Keratinocyte (primary cell): ENCODE measurements at regions not wholly inside any gene's neighbourhood (a gene's known extent, or its start where the extent isn't known, plus 50 kb on each side); places are given as distances from the start of the nearest gene placed in this dataset.

ENCODE experiments used
- CTCF ChIP-seq, 3 experiments: IDR thresholded peaks in 1 of 3; conservative IDR thresholded peaks in 1 of 3; optimal IDR thresholded peaks in 1 of 3; 2 replicates in 2 of 3; 3 replicates in 1 of 3; pipeline versions ENCODE3 to v1.5.1; 2011; ENCODE audit warnings: low read length in 3 of 3, mild to moderate bottlenecking in 3 of 3, moderate library complexity in 2 of 3, control low read depth in 1 of 3, inconsistent platforms in 1 of 3; ENCODE audit not compliant: insufficient read depth in 2 of 3; ENCODE audit errors: extremely low read depth in 1 of 3
- EZH2 ChIP-seq: IDR thresholded peaks from one replicate; pipeline ENCODE4 v1.6.1; 2012; ENCODE audit warnings: inconsistent platforms, mild to moderate bottlenecking, low read length, moderate library complexity

GRCh38 chr2:145927131-145927950, 1407.4 kb upstream of the ZEB2 start:
- TF ChIP-seq CTCF (optimal IDR thresholded peaks at IDR 0.05 in 1 of 3, IDR thresholded peaks at IDR 0.05 in 1 of 3, conservative IDR thresholded peaks at IDR 0.05 in 1 of 3; ENCODE audit: extremely low read depth in 1 of 3, insufficient read depth in 2 of 3, low read length in 3 of 3) (no peak), EZH2 (no peak)
